Tibial nerve (tissue), 4 donors: ENCODE measurements at regions not wholly inside any gene's neighbourhood (a gene's known extent, or its start where the extent isn't known, plus 50 kb on each side); places are given as distances from the start of the nearest gene placed in this dataset.
A peak's percentile ranks its signal among the peaks of the same experiment; 100 is the strongest.

Source experiments
- DNase-seq, 2 donors: peaks; one replicate each; pipeline ENCODE4 v3.0.0-alpha.2; 2019; ENCODE audit warnings: low spot score in 2 of 2
- H3K27ac ChIP-seq, 4 donors: fragments of 200-600 bp; sonication (generic) in 3 of 4; one replicate each; pipeline ENCODE4 v1.5.1; 2017 to 2019; ENCODE audit warnings: mild to moderate bottlenecking in 1 of 4
- H3K27me3 ChIP-seq, 2 donors: fragments of 200-600 bp; sonication (generic) in 1 of 2; one replicate each; pipeline versions ENCODE4 v1.5.1 to v1.6.0; 2017 to 2019
- H3K36me3 ChIP-seq, 3 donors: fragments of 200-600 bp; sonication (generic); one replicate each; pipeline ENCODE4 v1.5.1; 2018 to 2019
- H3K4me1 ChIP-seq, 4 donors: fragments of 200-600 bp; sonication (generic) in 3 of 4; one replicate each; pipeline ENCODE4 v1.5.1; 2017 to 2019
- H3K4me3 ChIP-seq, 4 donors: fragments of 200-600 bp; sonication (generic) in 3 of 4; one replicate each; pipeline ENCODE4 v1.5.1; 2017 to 2019; ENCODE audit warnings: mild to moderate bottlenecking in 1 of 4, moderate library complexity in 1 of 4
- H3K9me3 ChIP-seq, 4 donors: fragments of 200-600 bp; sonication (generic) in 3 of 4; one replicate each; pipeline ENCODE4 v1.5.1; 2017 to 2019
- EP300 ChIP-seq, 2 donors: sonication (generic); formaldehyde crosslinking; IDR thresholded peaks; one replicate each; pipeline ENCODE4 v1.6.1; 2017; ENCODE audit warnings: antibody characterized with exemption in 2 of 2, mild to moderate bottlenecking in 1 of 2
- POLR2A ChIP-seq, 2 donors: fragments of 450-650 bp; IDR thresholded peaks; one replicate each; pipeline ENCODE4 v1.6.1; 2017; ENCODE audit warnings: antibody characterized with exemption in 2 of 2, mild to moderate bottlenecking in 2 of 2, moderate library complexity in 2 of 2
- WGBS, 2 donors: methylation state at CpG; one replicate each; pipeline ENCODE4 v1.1.5; 2018; 5-methylcytosine and 5-hydroxymethylcytosine counted together
- TF ChIP-seq, protein P1 (sequence below), 5 experiments: fragments of 200-600 bp in 3 of 5; fragments of 450-650 bp in 2 of 5; sonication (generic) in 3 of 5; IDR thresholded peaks; one replicate each; pipeline ENCODE4 v1.5.1; 2016 to 2019; ENCODE audit warnings: antibody characterized with exemption in 5 of 5, mild to moderate bottlenecking in 3 of 5, moderate library complexity in 2 of 5

DNA sequence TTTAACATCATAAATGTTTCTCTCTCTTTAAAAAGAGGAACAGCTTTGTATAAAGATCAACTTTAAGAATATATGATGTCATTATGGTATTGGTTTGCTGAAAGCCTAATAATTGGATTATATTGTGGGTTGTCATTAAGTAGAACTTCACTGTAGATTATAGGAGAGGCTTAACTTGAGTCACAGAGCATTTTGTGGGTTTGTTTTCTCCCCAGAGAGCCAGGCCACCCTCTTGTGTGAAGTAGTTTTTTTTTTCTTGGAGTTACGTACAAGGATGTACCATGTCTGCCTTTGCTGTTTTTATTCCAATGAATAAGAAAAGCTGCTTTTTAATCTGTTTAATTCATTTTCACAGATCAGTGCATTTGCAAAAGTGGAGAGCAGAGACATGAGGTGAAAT, 354.8 kb upstream of the TBL1XR1 start:
- no peak for DNase-seq
- H3K27ac ChIP-seq, result no peak overlapping the region
- no peaks in the 10 kb centered on the region for H3K27me3 ChIP-seq
- H3K4me3 ChIP-seq, result no peak overlapping the region
- no peak for TF ChIP-seq EP300 (IDR thresholded peaks at IDR 0.05)
- TF ChIP-seq, protein P1, sequence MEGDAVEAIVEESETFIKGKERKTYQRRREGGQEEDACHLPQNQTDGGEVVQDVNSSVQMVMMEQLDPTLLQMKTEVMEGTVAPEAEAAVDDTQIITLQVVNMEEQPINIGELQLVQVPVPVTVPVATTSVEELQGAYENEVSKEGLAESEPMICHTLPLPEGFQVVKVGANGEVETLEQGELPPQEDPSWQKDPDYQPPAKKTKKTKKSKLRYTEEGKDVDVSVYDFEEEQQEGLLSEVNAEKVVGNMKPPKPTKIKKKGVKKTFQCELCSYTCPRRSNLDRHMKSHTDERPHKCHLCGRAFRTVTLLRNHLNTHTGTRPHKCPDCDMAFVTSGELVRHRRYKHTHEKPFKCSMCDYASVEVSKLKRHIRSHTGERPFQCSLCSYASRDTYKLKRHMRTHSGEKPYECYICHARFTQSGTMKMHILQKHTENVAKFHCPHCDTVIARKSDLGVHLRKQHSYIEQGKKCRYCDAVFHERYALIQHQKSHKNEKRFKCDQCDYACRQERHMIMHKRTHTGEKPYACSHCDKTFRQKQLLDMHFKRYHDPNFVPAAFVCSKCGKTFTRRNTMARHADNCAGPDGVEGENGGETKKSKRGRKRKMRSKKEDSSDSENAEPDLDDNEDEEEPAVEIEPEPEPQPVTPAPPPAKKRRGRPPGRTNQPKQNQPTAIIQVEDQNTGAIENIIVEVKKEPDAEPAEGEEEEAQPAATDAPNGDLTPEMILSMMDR (IDR thresholded peaks at IDR 0.05), result no peak
- H3K9me3 ChIP-seq, result no peaks in the 10 kb centered on the region
- 78 to 91% methylated on average over 1 of the region's 1 CpG for WGBS, 2 donors
- H3K36me3 ChIP-seq, result no peaks in the 10 kb centered on the region
- peaks cover 0 to 25% (median 5%) of the 10 kb centered on the region in 4 donors for H3K4me1 ChIP-seq

DNA sequence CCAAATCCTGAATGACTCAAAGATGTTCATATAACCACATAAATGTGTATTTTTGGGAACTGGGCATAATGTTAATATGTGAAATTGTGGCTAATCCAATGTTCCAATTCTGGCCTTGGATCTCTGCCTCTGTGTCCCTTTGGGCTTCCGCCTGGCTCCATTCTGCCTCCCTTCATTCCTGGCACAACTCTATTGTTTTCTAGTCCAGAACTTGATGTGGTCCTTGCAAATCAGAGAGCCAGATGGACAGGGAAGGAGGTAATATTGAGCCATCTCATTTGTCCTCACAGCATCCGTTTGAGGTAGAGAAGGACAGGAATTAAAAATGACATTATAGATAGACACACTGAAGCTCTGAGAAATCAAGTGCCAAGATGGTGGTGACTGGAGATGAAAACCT, 355.7 kb upstream of the TBL1XR1 start:
- DNase-seq, result no peak
- Histone ChIP-seq H3K9me3 (no peaks in the 10 kb centered on the region), H3K27me3 (no peaks in the 10 kb centered on the region), H3K4me3 (no peak overlapping the region), H3K4me1 (peaks cover 0 to 25% (median 5%) of the 10 kb centered on the region in 4 donors), H3K36me3 (no peaks in the 10 kb centered on the region), H3K27ac (peak overlapping the region in 2 of 4 donors; percentile 17 to 48)
- TF ChIP-seq, protein P1 (IDR thresholded peaks at IDR 0.05), result no peak
- TF ChIP-seq EP300 (IDR thresholded peaks at IDR 0.05), result no peak
- no peak for TF ChIP-seq POLR2A (IDR thresholded peaks at IDR 0.05)
- 70 to 78% methylated on average over 2 of the region's 2 CpGs for WGBS, 2 donors

DNA sequence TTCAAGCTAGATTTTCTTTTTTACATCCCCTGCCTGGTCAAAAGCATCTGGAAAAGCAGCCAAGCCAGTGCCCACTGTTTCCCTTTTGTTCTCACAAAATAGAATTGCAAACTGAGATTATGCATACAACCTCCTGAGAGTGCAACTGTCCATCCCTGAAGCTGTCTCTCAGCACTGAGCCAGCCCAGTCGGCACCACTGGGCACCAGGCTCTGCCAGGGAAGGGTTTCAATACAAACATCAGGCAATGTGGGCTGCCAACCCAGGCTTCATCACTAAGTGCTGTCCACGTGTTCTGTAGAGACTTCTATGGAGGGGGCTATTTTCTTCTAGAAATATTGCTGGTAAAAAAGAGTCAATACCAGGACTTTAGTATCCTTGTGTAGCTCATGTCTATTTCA, 356.3 kb upstream of the TBL1XR1 start:
- Histone ChIP-seq H3K36me3 (no peaks in the 10 kb centered on the region), H3K4me3 (no peak overlapping the region), H3K4me1 (peaks cover 0 to 25% (median 5%) of the 10 kb centered on the region in 4 donors), H3K9me3 (no peaks in the 10 kb centered on the region), H3K27ac (peak overlapping the region in 2 of 4 donors; percentile 17 to 48), H3K27me3 (no peaks in the 10 kb centered on the region)
- no peak for DNase-seq
- TF ChIP-seq POLR2A (IDR thresholded peaks at IDR 0.05), result no peak
- TF ChIP-seq EP300 (IDR thresholded peaks at IDR 0.05), result no peak
- TF ChIP-seq, protein P1 (IDR thresholded peaks at IDR 0.05), result no peak
- 32 to 49% methylated on average over 2 of the region's 2 CpGs for WGBS, 2 donors

DNA sequence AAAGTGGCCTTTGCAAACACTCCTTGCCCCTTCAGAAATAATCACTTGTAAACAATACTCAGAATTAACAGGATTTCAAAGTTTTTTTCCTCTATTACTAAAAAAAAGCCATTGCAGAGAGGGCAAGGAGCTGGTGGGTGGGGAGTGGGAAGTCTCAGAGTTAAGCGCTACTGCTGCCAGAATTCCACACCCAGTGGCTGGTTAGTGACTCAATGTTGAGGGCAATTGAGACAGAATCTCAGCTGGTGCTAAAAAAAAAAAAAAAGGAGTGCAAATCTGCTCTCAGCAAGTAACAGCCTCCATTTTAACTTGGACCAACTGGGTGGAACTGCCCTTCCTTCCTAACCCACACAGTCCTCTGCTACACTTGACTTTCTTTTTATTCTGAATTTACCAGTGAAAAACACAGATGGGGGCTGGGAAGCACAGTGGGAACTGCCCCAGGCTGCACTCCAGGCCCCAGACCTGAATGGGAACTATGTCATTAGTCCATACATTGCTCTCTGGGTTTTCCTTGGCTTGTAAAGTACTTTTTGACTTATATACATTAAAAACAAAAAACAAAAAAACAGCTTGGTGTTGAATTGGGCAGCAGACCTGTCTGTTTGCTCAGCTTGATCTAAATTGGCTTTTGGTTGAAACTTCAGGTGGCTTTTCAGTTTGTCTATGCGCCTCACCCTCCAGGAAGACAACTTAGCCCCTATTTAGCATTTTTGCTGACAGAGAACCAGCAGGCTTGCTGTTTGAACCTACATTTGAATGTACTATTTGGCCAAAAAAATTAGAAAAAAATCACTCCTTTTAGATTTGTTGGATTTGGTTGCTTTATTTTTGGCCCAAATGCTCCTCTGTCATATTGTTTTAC, 357.8 kb upstream of the TBL1XR1 start:
- no peaks in the 10 kb centered on the region for H3K36me3 ChIP-seq
- no peaks in the 10 kb centered on the region for H3K9me3 ChIP-seq
- DNase-seq, result no peak
- H3K4me3 ChIP-seq, result no peak overlapping the region
- H3K4me1 ChIP-seq, result peaks cover 0 to 25% (median 5%) of the 10 kb centered on the region in 4 donors
- TF ChIP-seq POLR2A (IDR thresholded peaks at IDR 0.05) (no peak), EP300 (IDR thresholded peaks at IDR 0.05) (peak in 1 of 2 donors; percentile 24)
- TF ChIP-seq, protein P1 (IDR thresholded peaks at IDR 0.05), result no peak
- WGBS, 2 donors, result 56 to 68% methylated on average over 2 of the region's 2 CpGs
- peak overlapping the region in 2 of 4 donors; percentile 15 to 36 for H3K27ac ChIP-seq
- H3K27me3 ChIP-seq, result no peaks in the 10 kb centered on the region

DNA sequence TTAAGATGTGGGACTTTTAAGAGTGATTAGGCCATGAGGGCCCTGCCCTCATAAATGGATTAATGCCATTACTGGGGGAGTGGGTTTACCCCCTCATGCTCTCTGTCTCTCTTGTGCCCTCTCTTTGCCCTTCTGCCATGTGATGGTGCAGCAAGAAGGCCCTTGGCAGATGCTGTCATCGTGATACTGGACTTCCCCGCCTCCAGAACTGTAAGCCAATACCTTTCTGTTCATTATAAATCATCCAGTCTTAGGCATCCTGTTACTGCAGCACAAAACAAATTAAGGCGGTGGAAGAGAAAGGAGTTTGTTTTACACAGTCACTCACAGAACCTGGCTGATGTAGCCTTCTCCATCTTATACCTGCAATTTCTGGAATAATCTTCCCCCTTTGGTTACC, 360.3 kb upstream of the TBL1XR1 start:
- H3K9me3 ChIP-seq, result no peaks in the 10 kb centered on the region
- H3K4me1 ChIP-seq, result peaks cover 0 to 25% (median 2%) of the 10 kb centered on the region in 4 donors
- H3K36me3 ChIP-seq, result no peaks in the 10 kb centered on the region
- H3K27ac ChIP-seq, result no peak overlapping the region
- WGBS, 2 donors, result 96 to 97% methylated on average over 3 of the region's 3 CpGs
- H3K4me3 ChIP-seq, result no peak overlapping the region
- no peaks in the 10 kb centered on the region for H3K27me3 ChIP-seq
- TF ChIP-seq POLR2A (IDR thresholded peaks at IDR 0.05), result no peak
- TF ChIP-seq, protein P1 (IDR thresholded peaks at IDR 0.05), result no peak
- no peak for TF ChIP-seq EP300 (IDR thresholded peaks at IDR 0.05)
- no peak for DNase-seq
